ENCODE measurements at regions not wholly inside any gene's neighbourhood (a gene's known extent, or its start where the extent isn't known, plus 50 kb on each side); places are given as distances from the start of the nearest gene placed in this dataset.

DNA sequence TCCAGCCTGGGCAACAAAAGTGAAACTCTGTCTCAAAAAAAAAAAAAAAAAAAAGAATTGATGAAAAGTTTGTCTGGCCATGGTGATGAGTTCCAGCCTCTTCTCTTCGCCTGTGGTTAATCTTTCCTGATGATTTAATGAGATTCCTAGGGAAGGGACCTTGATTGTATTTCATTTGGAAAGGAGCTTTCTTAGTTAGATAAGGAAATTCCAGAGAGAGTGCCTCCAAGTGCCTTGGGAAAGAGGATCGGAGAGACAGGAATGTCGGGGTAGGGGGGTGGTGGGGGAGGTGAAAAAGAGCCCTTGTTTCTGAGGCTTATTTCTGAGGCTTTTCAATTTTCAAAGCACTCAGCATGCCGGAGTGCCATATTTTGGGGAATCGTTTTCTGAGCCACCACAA lies 93.2 kb upstream of the SIAH1 start:
- H3K4me3 ChIP-seq (ENCODE audit: low read depth, low read length), result no peak overlapping the region
- no peak overlapping the region for H3K27ac ChIP-seq (ENCODE audit: extremely low read depth, low read depth, low read length)
- no peaks in the 10 kb centered on the region for H3K4me1 ChIP-seq (ENCODE audit: control insufficient read depth, insufficient read depth, low read length)
- ChIA-PET POLR2A (interaction anchor here (0.7 kb wide), 1 partner anchor 1396 kb away, joined by 4 read pairs; no protein-coding TSS in a partner anchor), CTCF (interaction anchor here (0.9 kb wide), 1 partner anchor 11 kb away, joined by 3 read pairs; no protein-coding TSS in a partner anchor)
- no peaks in the 10 kb centered on the region for H3K36me3 ChIP-seq (ENCODE audit: control insufficient read depth in 2 of 2, insufficient read depth in 1 of 2, low read length in 2 of 2)
- no peaks in the 10 kb centered on the region for H3K9me3 ChIP-seq (ENCODE audit: control insufficient read depth, insufficient read depth, low read depth, low read length)
- TF ChIP-seq ZNF830 (tag by site-specific recombination; IDR thresholded peaks at IDR 0.05; ENCODE audit: low read depth) (no peak), ZSCAN16 (tag by site-specific recombination; IDR thresholded peaks at IDR 0.05) (no peak), GLI4 (tag by site-specific recombination; IDR thresholded peaks at IDR 0.05) (no peak), SALL2 (tag by site-specific recombination; IDR thresholded peaks at IDR 0.05; ENCODE audit: borderline replicate concordance) (no peak), SP3 (tag by site-specific recombination; IDR thresholded peaks at IDR 0.05) (no peak), ZSCAN30 (tag by site-specific recombination; IDR thresholded peaks at IDR 0.05) (no peak), ZBTB11 (tag by site-specific recombination; conservative IDR thresholded peaks at IDR 0.05; ENCODE audit: low read depth) (no peak), BCL11A (tag by site-specific recombination; IDR thresholded peaks at IDR 0.05; ENCODE audit: low read depth) (no peak)
- TF ChIP-seq, protein P1, sequence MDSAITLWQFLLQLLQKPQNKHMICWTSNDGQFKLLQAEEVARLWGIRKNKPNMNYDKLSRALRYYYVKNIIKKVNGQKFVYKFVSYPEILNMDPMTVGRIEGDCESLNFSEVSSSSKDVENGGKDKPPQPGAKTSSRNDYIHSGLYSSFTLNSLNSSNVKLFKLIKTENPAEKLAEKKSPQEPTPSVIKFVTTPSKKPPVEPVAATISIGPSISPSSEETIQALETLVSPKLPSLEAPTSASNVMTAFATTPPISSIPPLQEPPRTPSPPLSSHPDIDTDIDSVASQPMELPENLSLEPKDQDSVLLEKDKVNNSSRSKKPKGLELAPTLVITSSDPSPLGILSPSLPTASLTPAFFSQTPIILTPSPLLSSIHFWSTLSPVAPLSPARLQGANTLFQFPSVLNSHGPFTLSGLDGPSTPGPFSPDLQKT (IDR thresholded peaks at IDR 0.05; ENCODE audit: borderline replicate concordance, low read depth, low read length), result no peak

DNA sequence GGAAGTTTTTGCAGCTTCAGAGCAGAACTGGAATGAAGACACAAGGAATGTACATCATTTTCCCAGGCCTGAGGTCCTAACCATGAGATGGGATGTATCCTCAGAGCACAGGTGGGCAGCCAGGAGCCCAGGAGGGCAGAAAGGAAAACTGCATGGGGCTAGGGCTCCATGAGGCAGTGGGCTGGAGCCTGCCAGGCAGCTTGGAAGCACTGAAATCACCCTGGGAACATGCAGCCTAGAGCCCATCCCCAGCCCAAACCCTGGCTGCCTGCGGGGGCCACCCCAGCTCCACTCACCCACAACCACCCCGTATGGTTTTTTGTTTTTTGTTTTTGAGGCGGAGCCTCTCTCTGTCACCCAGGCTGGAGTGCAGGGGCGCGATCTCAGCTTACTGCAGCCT lies 86.2 kb upstream of the SIAH1 start:
- H3K27ac ChIP-seq (ENCODE audit: extremely low read depth, low read depth, low read length), result no peak overlapping the region
- H3K4me1 ChIP-seq (ENCODE audit: control insufficient read depth, insufficient read depth, low read length), result no peaks in the 10 kb centered on the region
- H3K36me3 ChIP-seq (ENCODE audit: control insufficient read depth in 2 of 2, insufficient read depth in 1 of 2, low read length in 2 of 2), result no peaks in the 10 kb centered on the region
- POLR2A ChIA-PET, result no interaction called here
- H3K4me3 ChIP-seq (ENCODE audit: low read depth, low read length), result no peak overlapping the region
- CTCF ChIA-PET, result no interaction called here
- no peaks in the 10 kb centered on the region for H3K9me3 ChIP-seq (ENCODE audit: control insufficient read depth, insufficient read depth, low read depth, low read length)
- no peak for TF ChIP-seq MZF1 (tag by site-specific recombination; IDR thresholded peaks at IDR 0.05; ENCODE audit: borderline replicate concordance)
- TF ChIP-seq REST (tag by site-specific recombination; IDR thresholded peaks at IDR 0.05), result no peak
- TF ChIP-seq ZNF529 (tag by site-specific recombination; IDR thresholded peaks at IDR 0.05; ENCODE audit: insufficient replicate concordance), result no peak
- no peak for TF ChIP-seq ZNF2 (tag by site-specific recombination; IDR thresholded peaks at IDR 0.05)
- no peak for TF ChIP-seq ZFP3 (tag by site-specific recombination; IDR thresholded peaks at IDR 0.05; ENCODE audit: low read depth)
- no peak for TF ChIP-seq ZBTB26 (tag by site-specific recombination; optimal IDR thresholded peaks at IDR 0.05)
- TF ChIP-seq ZNF768 (tag by site-specific recombination; IDR thresholded peaks at IDR 0.05), result no peak
- no peak for TF ChIP-seq GLI4 (tag by site-specific recombination; IDR thresholded peaks at IDR 0.05)
- no peak for TF ChIP-seq ZNF521 (tag by site-specific recombination; IDR thresholded peaks at IDR 0.05)
- TF ChIP-seq ZNF518A (tag by site-specific recombination; conservative IDR thresholded peaks at IDR 0.05; ENCODE audit: low read depth), result no peak
- no peak for TF ChIP-seq SCRT1 (tag by site-specific recombination; IDR thresholded peaks at IDR 0.05; ENCODE audit: borderline replicate concordance)
- no peak for TF ChIP-seq ZNF837 (tag by site-specific recombination; IDR thresholded peaks at IDR 0.05)
- TF ChIP-seq ZBTB8A (tag by site-specific recombination; IDR thresholded peaks at IDR 0.05), result no peak
